Hepatocyte (in vitro differentiated cells): ENCODE measurements at regions not wholly inside any gene's neighbourhood (a gene's known extent, or its start where the extent isn't known, plus 50 kb on each side); places are given as distances from the start of the nearest gene placed in this dataset.
"Not testable (repeated sequence)": the region's sequence is repeated elsewhere in the genome, so short reads cannot be mapped to it uniquely, and the experiment has no call there.

Experiments used
- DNase-seq: peaks from one replicate; pipeline ENCODE4 v3.0.0-alpha.2; 2016; ENCODE audit warnings: low spot score
- H2AFZ ChIP-seq: fragments of 200-600 bp; sonication (generic); 2 replicates; pipeline ENCODE4 v1.6.0; 2016; ENCODE audit warnings: antibody characterized with exemption, mild to moderate bottlenecking
- H3K27ac ChIP-seq: fragments of 200-600 bp; sonication (generic); 2 replicates; pipeline ENCODE4 v1.5.1; 2016; ENCODE audit warnings: mild to moderate bottlenecking
- H3K27me3 ChIP-seq: fragments of 200-600 bp; sonication (generic); 2 replicates; pipeline ENCODE4 v1.6.1; 2016
- H3K36me3 ChIP-seq: fragments of 200-600 bp; sonication (generic); replicated peaks from 2 replicates; pipeline ENCODE4 v1.5.1; 2016; ENCODE audit warnings: low read depth; ENCODE audit not compliant: insufficient read depth
- H3K4me1 ChIP-seq: fragments of 200-600 bp; sonication (generic); 2 replicates; pipeline ENCODE4 v1.5.1; 2016; ENCODE audit warnings: mild to moderate bottlenecking, moderate library complexity; ENCODE audit not compliant: insufficient read depth
- H3K4me2 ChIP-seq: fragments of 200-600 bp; sonication (generic); 2 replicates; pipeline ENCODE4 v1.6.0; 2016
- H3K4me3 ChIP-seq: fragments of 200-600 bp; sonication (generic); 2 replicates; pipeline ENCODE4 v1.5.1; 2016; ENCODE audit warnings: mild to moderate bottlenecking
- H3K79me2 ChIP-seq: fragments of 200-600 bp; sonication (generic); 2 replicates; pipeline ENCODE4 v1.6.0; 2017; ENCODE audit warnings: mild to moderate bottlenecking
- H3K9me2 ChIP-seq: fragments of 200-600 bp; sonication (generic); replicated peaks from 2 replicates; pipeline ENCODE4 v1.6.0; 2017; ENCODE audit warnings: mild to moderate bottlenecking; ENCODE audit not compliant: insufficient read depth
- H3K9me3 ChIP-seq: fragments of 200-600 bp; sonication (generic); 2 replicates; pipeline ENCODE4 v1.5.1; 2016; ENCODE audit warnings: low read depth, mild to moderate bottlenecking
- H4K20me1 ChIP-seq: fragments of 200-600 bp; sonication (generic); 2 replicates; pipeline ENCODE4 v1.6.0; 2016; ENCODE audit warnings: mild to moderate bottlenecking; ENCODE audit not compliant: insufficient read depth, poor library complexity, severe bottlenecking
- CTCF ChIP-seq: fragments of 200-600 bp; sonication (generic); IDR thresholded peaks from 2 replicates; pipeline ENCODE4 v1.5.1; 2016; ENCODE audit warnings: antibody characterized with exemption, mild to moderate bottlenecking; ENCODE audit not compliant: poor library complexity
- EZH2 ChIP-seq: fragments of 200-600 bp; sonication (generic); IDR thresholded peaks from 2 replicates; pipeline ENCODE4 v1.6.1; 2016; ENCODE audit warnings: antibody characterized with exemption, mild to moderate bottlenecking, borderline replicate concordance
- EZH2phosphoT487 ChIP-seq: fragments of 200-600 bp; sonication (generic); IDR thresholded peaks from one replicate; pipeline ENCODE4 v1.6.1; 2018; ENCODE audit warnings: antibody characterized with exemption, mild to moderate bottlenecking, low read depth, moderate library complexity; ENCODE audit not compliant: unreplicated experiment, severe bottlenecking
- WGBS: methylation state at CpG from one replicate; pipeline ENCODE4 v1.1.6; 2016; ENCODE audit warnings: low lambda C conversion rate; ENCODE audit errors: missing lambda C conversion rate; 5-methylcytosine and 5-hydroxymethylcytosine counted together

- no peak overlapping the region for H3K27ac ChIP-seq
- H3K27me3 ChIP-seq = no peaks in the 10 kb centered on the region
- H3K36me3 ChIP-seq = no peaks in the 10 kb centered on the region
- H3K4me3 ChIP-seq = no peak overlapping the region
- 35% methylated on average over 2 of the region's 2 CpGs for WGBS
- H3K79me2 ChIP-seq = no peaks in the 10 kb centered on the region
- no peaks in the 10 kb centered on the region for H3K9me2 ChIP-seq
- H3K4me2 ChIP-seq = no peak overlapping the region
- H3K4me1 ChIP-seq = no peaks in the 10 kb centered on the region
- no peaks in the 10 kb centered on the region for H3K9me3 ChIP-seq
- no peak overlapping the region for H2AFZ ChIP-seq
- DNase-seq = no peak
- TF ChIP-seq CTCF = no peak
- TF ChIP-seq EZH2 = no peak
- no peak for TF ChIP-seq EZH2phosphoT487
- no peaks in the 10 kb centered on the region for H4K20me1 ChIP-seq
Measured at GRCh38 chr14:30020271-30020670, 92.6 kb upstream of the PRKD1 start.

GRCh38 chr14:30020687-30021086 lies 93.0 kb upstream of the PRKD1 start:
- H3K79me2 ChIP-seq = no peaks in the 10 kb centered on the region
- no peaks in the 10 kb centered on the region for H3K9me2 ChIP-seq
- no peak overlapping the region for H3K4me2 ChIP-seq
- no peak overlapping the region for H3K27ac ChIP-seq
- H3K4me3 ChIP-seq = no peak overlapping the region
- H3K36me3 ChIP-seq = no peaks in the 10 kb centered on the region
- no peaks in the 10 kb centered on the region for H4K20me1 ChIP-seq
- WGBS = 100% methylated on average over 1 of the region's 1 CpG
- H3K27me3 ChIP-seq = no peaks in the 10 kb centered on the region
- DNase-seq = no peak
- TF ChIP-seq EZH2phosphoT487 = no peak
- no peak for TF ChIP-seq CTCF
- TF ChIP-seq EZH2 = no peak
- no peaks in the 10 kb centered on the region for H3K9me3 ChIP-seq
- H3K4me1 ChIP-seq = no peaks in the 10 kb centered on the region
- H2AFZ ChIP-seq = no peak overlapping the region

DNA sequence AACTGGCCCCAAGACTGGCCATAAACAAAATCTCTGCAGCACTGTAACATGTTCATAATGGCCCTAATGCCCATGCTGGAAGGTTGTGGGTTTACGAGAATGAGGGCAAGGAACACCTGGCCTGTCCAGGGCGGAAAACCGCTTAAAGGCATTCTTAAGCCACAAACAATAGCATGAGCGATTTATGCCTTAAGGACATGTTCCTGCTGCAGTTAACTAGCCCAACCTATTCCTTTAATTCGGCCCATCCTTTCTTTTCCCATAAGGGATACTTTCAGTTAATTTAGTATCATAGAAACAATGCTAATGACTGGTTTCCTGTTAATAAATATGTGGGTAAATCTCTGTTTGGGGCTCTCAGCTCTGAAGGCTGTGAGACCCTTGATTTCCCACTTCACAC lies 95.7 kb upstream of the PRKD1 start:
- not testable (repeated sequence) for DNase-seq, H3K36me3 ChIP-seq, H3K4me3 ChIP-seq, H3K27me3 ChIP-seq, H3K4me1 ChIP-seq, H3K9me3 ChIP-seq, H3K79me2 ChIP-seq, H4K20me1 ChIP-seq, H3K27ac ChIP-seq, H2AFZ ChIP-seq, H3K9me2 ChIP-seq, H3K4me2 ChIP-seq
- 93% methylated on average over 5 of the region's 5 CpGs for WGBS

DNA sequence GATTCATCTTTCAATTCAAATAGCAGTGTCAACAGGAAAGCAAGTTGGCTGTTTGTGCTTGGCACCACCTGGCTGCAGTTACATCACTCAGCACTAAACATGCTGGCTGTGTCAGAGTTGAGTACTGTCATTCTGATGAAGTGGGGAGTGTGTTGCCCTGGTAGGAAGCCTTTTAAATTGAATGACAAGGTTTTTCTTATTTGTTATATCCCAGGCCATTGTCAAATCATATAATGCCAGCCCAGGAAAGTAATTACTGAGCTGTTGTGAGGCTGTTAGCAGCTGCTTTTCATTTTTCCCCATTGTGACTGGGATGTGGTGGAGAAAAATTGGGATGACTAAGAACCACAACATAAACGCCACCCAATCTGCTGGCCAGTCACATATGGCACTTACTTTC lies 106.5 kb upstream of the PRKD1 start:
- no peak overlapping the region for H3K27ac ChIP-seq
- H4K20me1 ChIP-seq = no peaks in the 10 kb centered on the region
- no peaks in the 10 kb centered on the region for H3K4me1 ChIP-seq
- no peak overlapping the region for H3K4me2 ChIP-seq
- no peaks in the 10 kb centered on the region for H3K27me3 ChIP-seq
- no peaks in the 10 kb centered on the region for H3K9me3 ChIP-seq
- H3K9me2 ChIP-seq = no peaks in the 10 kb centered on the region
- DNase-seq = no peak
- H3K79me2 ChIP-seq = no peaks in the 10 kb centered on the region
- H3K36me3 ChIP-seq = no peaks in the 10 kb centered on the region
- no peak overlapping the region for H2AFZ ChIP-seq
- H3K4me3 ChIP-seq = no peak overlapping the region
- 63% methylated on average over 1 of the region's 1 CpG for WGBS
- TF ChIP-seq CTCF = no peak
- no peak for TF ChIP-seq EZH2
- TF ChIP-seq EZH2phosphoT487 = no peak
